GM12875 (cell line): ENCODE measurements at regions not wholly inside any gene's neighbourhood (a gene's known extent, or its start where the extent isn't known, plus 50 kb on each side); places are given as distances from the start of the nearest gene placed in this dataset.
"Not testable (repeated sequence)": the region's sequence is repeated elsewhere in the genome, so short reads cannot be mapped to it uniquely, and the experiment has no call there.

ENCODE experiments used
- H3K4me3 ChIP-seq: one replicate; pipeline ENCODE4 v1.5.1; 2011; ENCODE audit warnings: low read depth, low read length, control low read depth
- TF ChIP-seq, protein P1 (sequence below): IDR thresholded peaks from 2 replicates; pipeline ENCODE4 v1.5.1; 2011; ENCODE audit warnings: low read depth, mild to moderate bottlenecking, control low read depth, inconsistent platforms, low read length, moderate library complexity, borderline replicate concordance; ENCODE audit not compliant: insufficient read depth

DNA sequence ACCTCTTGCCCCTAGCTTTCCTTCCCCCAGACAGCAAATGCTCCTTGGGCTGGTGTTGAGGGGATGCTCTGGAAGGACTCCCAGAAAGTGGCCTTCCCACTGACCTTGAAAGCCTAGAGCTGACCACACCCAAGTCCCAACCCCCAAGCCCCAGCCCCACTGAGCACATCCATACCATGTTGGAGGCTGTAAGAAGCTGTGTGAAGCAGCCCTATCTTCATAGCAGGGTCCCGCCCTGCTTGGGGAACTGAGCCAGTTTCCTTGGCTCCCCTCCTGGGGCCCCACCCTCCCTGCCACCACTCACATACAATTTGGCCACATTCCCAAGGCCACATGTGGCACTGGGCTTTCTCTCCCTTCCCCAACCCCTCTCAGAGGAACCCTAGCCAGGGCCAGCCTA, 72.3 kb upstream of the CACUL1 start:
- H3K4me3 ChIP-seq = no peak overlapping the region
- TF ChIP-seq, protein P1, sequence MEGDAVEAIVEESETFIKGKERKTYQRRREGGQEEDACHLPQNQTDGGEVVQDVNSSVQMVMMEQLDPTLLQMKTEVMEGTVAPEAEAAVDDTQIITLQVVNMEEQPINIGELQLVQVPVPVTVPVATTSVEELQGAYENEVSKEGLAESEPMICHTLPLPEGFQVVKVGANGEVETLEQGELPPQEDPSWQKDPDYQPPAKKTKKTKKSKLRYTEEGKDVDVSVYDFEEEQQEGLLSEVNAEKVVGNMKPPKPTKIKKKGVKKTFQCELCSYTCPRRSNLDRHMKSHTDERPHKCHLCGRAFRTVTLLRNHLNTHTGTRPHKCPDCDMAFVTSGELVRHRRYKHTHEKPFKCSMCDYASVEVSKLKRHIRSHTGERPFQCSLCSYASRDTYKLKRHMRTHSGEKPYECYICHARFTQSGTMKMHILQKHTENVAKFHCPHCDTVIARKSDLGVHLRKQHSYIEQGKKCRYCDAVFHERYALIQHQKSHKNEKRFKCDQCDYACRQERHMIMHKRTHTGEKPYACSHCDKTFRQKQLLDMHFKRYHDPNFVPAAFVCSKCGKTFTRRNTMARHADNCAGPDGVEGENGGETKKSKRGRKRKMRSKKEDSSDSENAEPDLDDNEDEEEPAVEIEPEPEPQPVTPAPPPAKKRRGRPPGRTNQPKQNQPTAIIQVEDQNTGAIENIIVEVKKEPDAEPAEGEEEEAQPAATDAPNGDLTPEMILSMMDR = no peak

DNA sequence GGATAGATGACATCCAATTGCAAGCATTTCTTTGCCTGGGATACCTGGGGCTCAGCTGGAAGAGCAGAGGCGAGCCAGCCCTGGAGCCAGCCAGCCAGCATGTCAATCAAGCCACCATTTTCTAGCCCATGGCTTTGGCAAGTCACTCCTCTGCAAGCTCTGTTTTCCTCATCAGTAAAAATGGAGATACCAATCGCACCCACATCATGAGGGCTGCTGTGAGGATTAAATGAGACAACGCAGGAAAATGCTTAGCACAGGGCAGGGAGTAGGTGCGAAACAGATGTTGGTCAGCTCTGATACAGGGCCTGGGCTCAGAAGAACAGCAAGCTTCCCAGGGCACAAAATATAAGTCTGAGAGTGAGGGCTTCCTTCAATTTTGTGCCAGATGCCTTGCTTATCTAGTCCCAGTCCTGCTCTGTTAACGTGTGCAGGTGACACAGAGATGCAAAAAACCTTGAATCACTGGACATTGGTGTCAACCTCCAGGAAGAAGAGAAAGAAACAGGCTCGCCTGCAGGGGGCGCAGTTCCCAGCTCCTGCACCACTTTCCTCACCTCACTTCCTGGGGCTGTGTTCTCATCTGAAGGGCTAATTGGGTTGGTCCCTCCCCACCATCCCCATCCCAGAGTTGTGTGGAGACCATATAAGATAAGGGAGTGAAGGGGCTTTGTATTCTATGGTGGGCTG, 72.8 kb upstream of the CACUL1 start:
- TF ChIP-seq, protein P1 = peak; percentile 40
- H3K4me3 ChIP-seq = no peak overlapping the region

DNA sequence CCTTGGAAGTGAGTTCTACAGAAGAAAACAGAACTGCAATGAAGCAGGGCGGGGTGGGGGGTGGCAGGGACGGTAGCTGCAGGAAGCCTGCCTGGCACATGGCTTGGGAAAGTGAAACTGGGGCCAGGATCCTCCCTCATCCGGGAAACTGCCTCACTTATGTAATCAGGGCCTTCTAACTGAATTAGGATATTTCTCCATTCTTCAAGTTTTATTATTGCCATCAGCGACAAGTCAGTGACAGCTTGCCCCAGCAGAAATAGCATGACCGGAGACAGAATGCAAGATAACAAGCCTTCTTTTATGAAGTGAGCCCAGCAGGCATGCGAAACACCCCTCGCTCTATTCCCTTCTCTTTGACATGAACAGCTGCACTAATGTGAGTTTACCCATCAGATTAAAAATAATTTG, 77.5 kb upstream of the CACUL1 start:
- TF ChIP-seq, protein P1 = no peak

DNA sequence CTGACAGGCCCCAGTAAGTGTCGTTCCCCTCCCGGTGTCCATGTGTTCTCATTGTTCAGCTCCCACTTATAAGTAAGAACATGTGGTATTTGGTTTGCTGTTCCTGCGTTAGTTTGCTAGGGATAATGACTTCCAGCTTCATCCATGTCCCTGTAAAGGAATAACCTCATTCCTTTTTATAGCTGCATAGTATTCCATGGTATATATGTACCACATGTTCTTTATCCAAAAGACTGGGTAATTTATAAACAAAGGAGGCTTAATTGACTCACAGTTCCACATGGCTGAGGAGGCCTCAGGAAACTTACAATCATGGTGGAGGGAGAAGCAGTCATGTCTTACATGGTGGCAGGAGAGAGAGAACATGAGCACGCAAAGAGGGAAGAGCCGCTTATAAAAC, 79.6 kb upstream of the CACUL1 start:
- H3K4me3 ChIP-seq = not testable (repeated sequence)

More for the DNA sequence above, 77.5 kb upstream of the CACUL1 start:
- no peak overlapping the region for H3K4me3 ChIP-seq

DNA sequence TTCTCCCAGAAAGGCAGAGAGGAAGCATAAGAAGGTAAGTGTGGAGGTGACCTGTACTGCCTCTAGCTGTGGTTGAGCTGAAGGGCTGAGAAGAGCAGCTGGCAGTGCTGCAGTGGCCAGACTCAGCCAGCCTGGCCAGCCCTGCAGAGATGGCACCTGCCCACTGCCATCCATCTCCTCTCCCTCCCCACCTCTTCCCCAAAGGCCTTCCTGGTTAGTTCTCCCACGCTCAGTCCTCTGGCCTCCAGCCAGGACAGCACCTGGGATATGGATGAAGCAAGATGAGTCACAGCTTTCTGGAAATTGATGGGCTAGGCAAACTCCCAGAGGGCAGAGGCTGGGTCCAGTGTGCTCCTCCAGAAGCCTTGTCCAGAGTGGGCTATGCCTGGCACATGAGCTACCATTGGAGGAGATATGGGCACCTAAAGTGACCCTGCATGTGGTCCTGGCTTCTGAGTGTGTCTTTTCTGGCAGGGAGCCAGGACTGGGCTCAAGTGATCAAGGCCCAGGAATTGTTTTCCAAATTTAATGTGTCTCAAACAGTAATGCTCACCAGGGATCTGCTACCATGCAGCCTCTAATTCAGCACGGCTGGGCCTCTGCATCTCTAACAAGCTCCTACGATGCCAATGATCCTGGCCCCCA, 81.0 kb upstream of the CACUL1 start:
- TF ChIP-seq, protein P1 = no peak
- H3K4me3 ChIP-seq = no peak overlapping the region

DNA sequence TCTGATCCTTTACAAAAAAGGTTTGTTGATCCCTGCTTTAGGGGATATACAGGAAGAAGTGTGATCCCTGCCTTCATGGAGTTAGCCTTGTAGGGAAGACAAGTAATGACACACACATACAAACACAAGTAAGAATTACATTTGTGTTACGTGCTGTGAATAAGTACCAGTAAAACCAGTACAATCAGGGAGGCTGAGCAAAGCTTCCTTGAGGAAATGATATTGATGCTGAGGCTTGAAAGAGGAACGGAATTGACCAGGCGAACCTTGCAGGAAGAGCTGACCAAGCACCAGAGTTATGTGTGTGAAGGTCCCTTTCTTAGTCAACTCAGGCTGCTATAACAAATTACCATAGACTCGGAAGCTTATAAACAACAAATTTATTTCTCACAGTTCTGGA, 83.6 kb upstream of the CACUL1 start:
- no peak overlapping the region for H3K4me3 ChIP-seq
- TF ChIP-seq, protein P1 = no peak

DNA sequence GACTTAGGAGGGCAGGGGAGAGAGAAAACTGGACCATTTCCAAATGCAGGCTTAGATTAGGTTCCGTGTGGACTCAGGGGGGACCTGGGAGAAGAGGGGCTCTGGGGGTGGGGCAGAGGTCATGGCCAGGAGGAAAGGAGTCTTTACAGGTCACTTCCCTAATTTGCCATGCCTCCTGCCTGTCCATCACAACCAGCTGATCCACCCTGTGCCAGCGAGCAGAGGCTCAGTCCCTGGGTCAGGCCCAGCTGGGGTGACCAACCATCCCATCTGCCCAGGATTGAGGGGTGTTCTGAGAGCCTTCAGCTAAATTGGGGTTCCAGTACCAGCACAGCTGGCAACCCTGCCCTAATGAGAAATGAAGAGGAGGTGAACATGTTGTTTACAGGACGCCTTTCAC, 84.6 kb upstream of the CACUL1 start:
- TF ChIP-seq, protein P1 = no peak
- H3K4me3 ChIP-seq = no peak overlapping the region
